Retina (tissue), 1 donor: ENCODE measurements at regions not wholly inside any gene's neighbourhood (a gene's known extent, or its start where the extent isn't known, plus 50 kb on each side); places are given as distances from the start of the nearest gene placed in this dataset.

ENCODE experiments used
- DNase-seq: peaks from one replicate; pipeline ENCODE4 v3.0.0-alpha.2; 2016

DNA sequence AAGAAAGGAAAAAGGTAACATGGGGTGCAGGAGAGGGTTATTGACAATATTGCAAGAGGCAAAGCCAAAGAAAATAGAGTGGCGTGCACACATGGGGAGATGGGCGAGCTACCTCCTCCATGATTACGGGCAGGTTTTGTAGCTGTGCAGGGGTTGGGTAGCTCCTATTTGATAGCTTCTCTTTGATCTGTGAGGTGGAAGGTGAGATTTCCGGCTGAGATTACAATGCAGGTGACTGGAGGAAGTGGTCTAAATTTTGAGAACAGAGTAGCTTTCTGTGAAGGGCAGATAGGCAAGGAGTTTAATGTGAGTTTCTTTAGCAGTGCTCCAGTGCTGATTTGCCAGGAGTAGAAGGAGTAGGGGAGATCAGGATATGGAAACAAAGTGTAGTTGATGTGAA, 263.4 kb downstream of the PLA2G4A start:
- no peak for DNase-seq

DNA sequence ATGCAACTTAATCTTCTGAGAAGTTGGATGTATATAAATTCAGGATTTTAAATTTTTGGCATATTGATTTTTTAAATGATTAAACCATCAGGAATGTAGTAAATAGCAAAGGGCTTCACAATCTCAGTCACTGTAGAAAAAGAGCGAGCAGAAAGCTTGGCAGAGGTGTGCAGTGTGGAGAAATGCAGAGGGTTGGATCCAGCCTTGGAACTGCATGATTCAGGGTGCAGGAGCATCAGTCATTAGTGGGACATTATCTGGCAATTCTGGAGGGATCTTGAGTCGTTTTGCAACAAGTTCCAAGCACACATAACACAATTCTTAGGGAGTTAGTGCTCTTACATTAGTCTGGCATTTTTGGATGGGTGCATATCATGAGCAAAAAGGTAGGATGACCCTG, 267.9 kb downstream of the PLA2G4A start:
- no peak for DNase-seq

- no peak for DNase-seq
These were observed 281.6 kb downstream of the PLA2G4A start for GRCh38 chr1:187110351-187110750.

DNA sequence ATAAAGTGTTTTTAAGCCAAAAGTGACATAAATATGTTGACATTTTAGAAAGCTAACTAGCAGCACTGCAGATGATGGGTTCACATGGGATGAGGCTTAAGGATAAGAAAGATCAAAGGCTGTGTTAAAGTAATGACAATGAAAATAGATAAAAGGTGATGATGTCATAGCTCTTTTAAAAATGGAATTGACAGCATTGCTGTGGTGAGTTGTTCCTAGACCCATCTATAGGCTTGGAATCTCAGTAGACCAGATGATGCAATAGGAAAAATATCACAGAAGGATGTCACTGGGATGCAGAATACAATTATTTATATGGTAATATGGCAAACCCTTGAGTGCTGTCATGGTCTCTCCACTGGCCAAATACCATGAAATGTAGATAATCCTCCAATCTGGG, 286.0 kb downstream of the PLA2G4A start:
- DNase-seq, result no peak

DNA sequence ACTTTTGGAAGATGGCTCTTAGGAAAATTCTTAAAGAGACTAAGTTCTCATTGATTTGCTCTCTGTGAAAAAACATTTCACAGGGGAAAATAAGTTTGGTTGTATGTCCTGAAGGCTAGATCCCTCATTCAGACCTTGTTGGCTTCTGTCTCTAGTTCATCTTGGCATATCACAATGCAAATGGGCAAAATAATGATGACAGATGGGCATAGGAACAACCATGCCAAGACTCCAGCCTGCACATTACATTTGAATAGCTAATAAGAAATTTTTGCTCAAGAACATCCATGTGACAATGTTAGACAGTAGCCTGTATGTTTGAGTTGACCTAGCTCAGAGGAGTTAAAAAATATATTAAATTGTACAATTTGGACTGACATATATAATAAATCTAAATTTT, 292.9 kb downstream of the PLA2G4A start:
- no peak for DNase-seq

DNA sequence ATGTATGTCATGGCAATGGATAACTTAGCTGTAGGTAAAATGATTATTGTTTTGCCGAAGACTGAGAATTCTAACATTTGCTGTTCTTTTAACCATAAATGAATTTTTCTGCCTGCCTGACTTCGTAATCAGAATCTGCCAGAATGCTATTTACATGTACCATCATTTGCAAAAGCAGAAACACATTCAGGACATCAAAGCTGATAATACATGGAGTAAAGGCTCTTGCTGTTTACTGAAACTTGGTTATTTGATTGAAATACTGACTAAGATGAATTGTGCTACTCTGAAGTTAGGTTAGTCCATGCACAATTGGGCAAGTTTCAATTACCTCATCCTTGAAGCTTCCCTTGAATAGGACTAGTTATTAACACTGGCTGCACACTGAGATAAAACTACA, 293.8 kb downstream of the PLA2G4A start:
- no peak for DNase-seq

DNA sequence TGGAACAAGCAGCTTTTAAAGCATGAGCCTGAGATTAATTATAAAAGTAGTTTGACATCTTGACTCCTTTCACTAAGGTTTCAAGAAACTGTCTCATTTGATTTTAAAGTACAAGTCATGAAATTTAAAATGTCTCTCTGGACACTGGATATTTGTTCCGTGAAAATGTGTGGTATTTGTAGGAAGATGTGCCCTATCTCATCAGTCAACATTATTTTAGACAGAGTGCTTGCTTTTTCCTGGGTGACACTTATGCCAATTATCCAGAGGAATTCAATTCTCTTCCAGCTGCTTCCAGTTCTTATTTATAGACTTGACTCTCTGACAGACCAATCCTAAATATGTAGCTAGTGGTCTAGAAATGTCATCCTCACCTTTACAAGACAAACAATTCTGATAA, 300.4 kb downstream of the PLA2G4A start:
- DNase-seq, result no peak

DNA sequence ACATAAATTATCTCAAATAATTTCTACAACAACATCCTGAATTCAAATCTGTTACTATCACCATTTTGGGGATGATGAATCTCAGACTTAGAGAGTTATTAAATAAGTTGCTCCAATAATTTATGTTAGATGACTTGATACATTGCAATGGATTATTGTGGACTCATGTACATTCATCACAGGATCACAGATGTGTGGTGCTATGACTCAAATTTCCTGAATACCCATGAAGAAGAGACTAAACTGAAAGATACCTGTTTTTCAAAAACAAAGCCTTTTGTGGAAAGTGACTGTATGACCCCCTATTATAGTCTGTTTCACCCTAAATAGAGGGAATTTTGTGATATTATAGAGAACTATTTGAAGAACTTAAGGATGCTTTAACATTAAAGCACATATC, 315.0 kb downstream of the PLA2G4A start:
- no peak for DNase-seq

DNA sequence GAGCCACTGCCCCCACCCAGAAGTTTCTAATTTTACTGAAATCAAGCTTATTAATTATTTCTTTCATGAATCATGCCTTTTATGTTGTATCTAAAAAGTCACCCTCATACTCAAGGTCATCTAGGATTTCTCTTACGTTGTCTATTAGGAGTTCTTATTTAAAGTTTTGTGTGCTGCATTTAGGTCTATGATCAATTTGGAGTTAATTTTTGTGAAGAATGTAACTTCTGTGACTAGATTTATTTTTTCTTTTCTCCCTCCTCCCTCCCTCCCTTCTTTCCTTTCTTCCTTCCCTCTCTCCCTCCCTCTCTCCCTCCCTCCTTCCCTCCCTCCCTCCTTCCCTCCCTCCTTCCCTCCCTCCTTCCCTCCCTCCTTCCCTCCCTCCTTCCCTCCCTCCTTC, 317.6 kb downstream of the PLA2G4A start:
- DNase-seq, result no peak

DNA sequence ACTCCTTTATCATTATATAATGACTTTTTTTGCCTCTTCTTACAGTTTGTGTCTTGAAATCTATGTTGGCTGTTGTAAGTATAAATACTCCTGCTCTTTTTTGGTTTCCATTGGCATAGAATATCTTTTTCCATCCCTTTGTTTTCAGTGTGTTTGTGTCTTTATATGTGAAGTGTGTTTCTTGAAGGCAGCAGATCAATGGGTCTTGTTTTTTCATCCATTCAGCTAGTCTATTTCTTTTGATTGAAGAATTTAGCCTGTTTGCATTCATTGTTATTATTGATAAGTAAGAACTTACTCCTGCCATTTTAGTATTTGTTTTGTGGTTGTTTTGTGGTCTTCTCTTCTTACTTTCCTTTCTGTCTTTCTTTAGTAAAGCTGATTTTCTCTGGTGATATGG, 322.8 kb downstream of the PLA2G4A start:
- DNase-seq, result no peak

- no peak for DNase-seq
These were observed 324.3 kb downstream of the PLA2G4A start for GRCh38 chr1:187153047-187153446.

GRCh38 chr1:187157115-187157514, 328.4 kb downstream of the PLA2G4A start:
- DNase-seq, result no peak

DNA sequence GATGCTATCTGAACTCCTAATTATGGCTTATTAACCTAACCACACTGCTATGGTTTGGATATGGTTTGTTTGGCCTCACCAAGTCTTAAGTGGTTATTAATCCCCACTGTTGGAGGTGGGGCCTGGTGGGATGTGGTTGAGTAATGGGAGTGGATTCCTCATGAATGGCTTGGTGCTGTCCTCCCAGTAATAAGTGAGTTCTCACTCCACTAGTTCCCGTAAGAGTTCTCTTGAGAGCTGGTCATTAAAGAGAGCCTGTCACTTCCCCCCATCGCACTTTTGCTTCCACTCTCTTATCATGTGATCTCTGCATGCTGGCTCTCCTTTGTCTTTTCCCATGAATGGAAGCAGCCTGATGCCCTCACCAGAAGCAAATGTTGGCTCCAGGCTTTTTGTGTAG, 328.8 kb downstream of the PLA2G4A start:
- DNase-seq, result no peak

DNA sequence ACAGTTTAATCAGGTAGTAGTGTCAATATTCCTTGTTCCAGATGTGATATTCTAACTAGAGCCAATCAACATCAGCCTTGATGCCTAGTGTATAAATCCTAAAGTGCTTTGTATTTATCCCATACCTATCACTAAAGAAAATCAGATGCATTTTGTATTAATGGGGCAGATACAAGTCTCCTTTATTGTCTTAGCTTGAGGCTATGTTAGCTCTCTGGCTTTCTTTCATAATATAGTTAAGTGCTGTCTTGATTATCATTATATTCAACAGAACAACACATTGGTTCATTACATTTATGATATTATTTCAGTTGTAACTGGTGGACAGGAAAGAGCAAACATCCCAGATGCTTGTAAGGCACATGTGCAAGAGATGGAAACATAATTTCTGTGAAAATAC, 338.8 kb downstream of the PLA2G4A start:
- DNase-seq, result no peak

- no peak for DNase-seq
These were observed 339.5 kb downstream of the PLA2G4A start for GRCh38 chr1:187168297-187168696.

DNA sequence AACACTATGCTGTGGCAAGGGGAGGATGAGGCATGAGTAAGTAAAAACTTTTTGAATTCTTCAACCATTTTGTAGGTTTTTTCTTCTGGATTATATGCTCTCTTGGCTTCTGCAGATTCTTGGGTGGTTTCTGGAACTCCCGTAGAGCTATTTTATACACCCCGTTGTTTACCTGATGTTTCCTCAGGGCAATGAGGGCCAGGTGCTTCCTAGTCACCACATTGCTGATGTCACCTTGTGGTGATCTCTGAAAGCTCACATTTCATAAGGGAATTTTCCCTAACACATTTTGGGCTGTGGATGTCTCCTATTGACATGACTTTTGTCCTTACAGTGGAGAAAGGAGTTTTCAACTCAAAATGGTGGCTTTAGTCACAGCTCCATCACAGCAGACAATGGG, 356.6 kb downstream of the PLA2G4A start:
- DNase-seq, result no peak

DNA sequence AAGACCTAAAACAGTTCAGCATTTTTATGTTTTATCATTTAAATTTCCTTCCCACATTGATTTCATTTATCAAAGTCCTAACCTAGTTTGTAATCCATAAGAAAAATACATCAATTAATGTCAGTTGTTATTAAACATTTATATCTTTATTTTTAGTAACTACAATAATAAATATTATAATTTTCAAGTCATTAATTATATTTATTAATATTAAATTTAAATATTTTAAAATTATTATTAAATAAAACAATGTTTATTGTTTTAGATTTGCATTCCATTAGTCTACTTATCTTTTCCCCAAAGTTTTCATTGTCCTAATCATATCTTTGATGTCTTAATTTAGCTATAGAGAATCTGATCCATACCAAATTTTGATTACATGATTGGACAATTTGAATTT, 368.9 kb downstream of the PLA2G4A start:
- no peak for DNase-seq

- DNase-seq, result no peak
These were observed 374.5 kb downstream of the PLA2G4A start for GRCh38 chr1:187203257-187203656.

GRCh38 chr1:187212377-187212776, 383.6 kb downstream of the PLA2G4A start:
- no peak for DNase-seq

- no peak for DNase-seq
These were observed 397.6 kb downstream of the PLA2G4A start for GRCh38 chr1:187226396-187226795.

DNA sequence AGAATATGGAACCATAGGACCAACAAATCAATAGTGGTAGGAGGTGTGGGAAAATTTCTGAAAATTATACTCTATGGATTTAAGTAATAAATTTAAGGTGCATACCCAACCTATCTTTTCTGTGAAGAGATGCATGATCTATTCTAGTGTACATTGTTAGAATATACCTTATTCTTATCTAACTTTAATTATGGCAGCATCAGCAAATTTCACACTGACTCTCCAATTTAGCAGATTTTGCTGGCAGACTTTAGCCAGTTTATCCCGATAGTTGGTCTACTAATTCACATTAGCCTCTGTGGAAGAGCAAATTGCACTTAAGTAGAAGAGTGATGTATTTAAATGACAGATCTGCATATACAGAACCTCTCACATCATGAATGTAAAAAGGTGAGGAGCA, 400.0 kb downstream of the PLA2G4A start:
- DNase-seq, result no peak

DNA sequence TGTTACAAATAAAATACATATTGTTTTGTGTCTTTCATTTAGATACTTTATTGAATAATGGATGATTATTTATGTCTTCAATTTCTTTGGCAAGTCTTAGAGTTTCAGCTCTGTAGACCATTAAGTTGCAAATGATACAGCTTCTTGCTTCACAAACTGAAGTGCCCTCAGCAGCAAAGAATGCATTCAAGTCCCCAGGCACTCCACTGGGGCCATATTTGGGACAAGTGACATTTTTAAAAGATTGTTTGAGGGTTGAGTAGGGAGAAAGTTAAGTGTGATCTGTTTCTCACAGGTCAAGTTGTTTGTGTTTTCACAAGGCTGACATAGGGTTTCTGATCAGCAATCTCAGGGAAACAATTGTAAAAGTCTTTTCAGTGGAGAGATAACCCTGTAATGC, 400.7 kb downstream of the PLA2G4A start:
- DNase-seq, result no peak

- no peak for DNase-seq
These were observed 406.0 kb downstream of the PLA2G4A start for GRCh38 chr1:187234706-187235105.

DNA sequence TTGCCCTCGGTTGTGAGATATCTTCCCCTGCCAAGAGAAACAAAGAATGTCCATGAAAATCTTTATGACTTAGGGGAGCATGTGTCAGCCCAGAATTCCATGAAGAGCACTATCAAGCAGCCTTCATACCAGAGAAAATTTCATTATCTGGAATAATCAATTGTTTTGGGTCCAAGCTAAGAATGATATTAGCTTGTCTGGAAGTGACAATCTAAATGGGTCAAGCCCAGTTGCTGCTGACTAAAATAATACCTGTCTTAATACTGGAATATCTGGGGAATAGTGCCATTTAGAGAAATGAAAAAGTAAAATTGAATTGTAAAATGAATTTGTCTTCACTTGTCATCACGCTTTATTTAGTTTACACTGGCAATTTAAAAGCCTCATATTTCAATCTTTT, 407.4 kb downstream of the PLA2G4A start:
- DNase-seq, result no peak

GRCh38 chr1:187236676-187237075, 407.9 kb downstream of the PLA2G4A start:
- DNase-seq, result no peak

- DNase-seq, result no peak
These were observed 408.8 kb downstream of the PLA2G4A start for GRCh38 chr1:187237542-187237941.
